Smooth muscle cell (in vitro differentiated cells): ENCODE measurements at regions not wholly inside any gene's neighbourhood (a gene's known extent, or its start where the extent isn't known, plus 50 kb on each side); places are given as distances from the start of the nearest gene placed in this dataset.

Source experiments
- DNase-seq: peaks from one replicate; lab custom pipeline; 2025; ENCODE audit not compliant: unreplicated experiment; lab: John Stamatoyannopoulos, UW
- H2AFZ ChIP-seq: fragments of 200-600 bp; sonication (generic); 2 replicates; pipeline ENCODE4 v1.6.0; 2016; ENCODE audit warnings: antibody characterized with exemption, low read depth, mild to moderate bottlenecking
- H3F3A ChIP-seq: fragments of 200-600 bp; sonication (generic); 2 replicates; pipeline ENCODE4 v1.6.0; 2017; ENCODE audit warnings: antibody characterized with exemption, low read depth
- H3K27ac ChIP-seq: fragments of 200-600 bp; sonication (generic); 2 replicates; pipeline ENCODE4 v1.5.1; 2016; ENCODE audit warnings: low read depth, mild to moderate bottlenecking
- H3K27me3 ChIP-seq: fragments of 200-600 bp; sonication (generic); 2 replicates; pipeline ENCODE4 v1.6.1; 2016; ENCODE audit warnings: low read depth, mild to moderate bottlenecking
- H3K36me3 ChIP-seq: fragments of 200-600 bp; sonication (generic); 2 replicates; pipeline ENCODE4 v1.5.1; 2016; ENCODE audit warnings: low read depth
- H3K4me1 ChIP-seq: fragments of 200-600 bp; sonication (generic); 2 replicates; pipeline ENCODE4 v1.5.1; 2016; ENCODE audit warnings: low read depth
- H3K4me2 ChIP-seq: fragments of 200-600 bp; sonication (generic); 2 replicates; pipeline ENCODE4 v1.6.0; 2016; ENCODE audit warnings: mild to moderate bottlenecking
- H3K4me3 ChIP-seq: fragments of 200-600 bp; sonication (generic); 2 replicates; pipeline ENCODE4 v1.5.1; 2016; ENCODE audit warnings: mild to moderate bottlenecking
- H3K79me2 ChIP-seq: fragments of 200-600 bp; sonication (generic); 2 replicates; pipeline ENCODE4 v1.6.0; 2016; ENCODE audit warnings: low read depth, mild to moderate bottlenecking
- H3K9ac ChIP-seq: fragments of 200-600 bp; sonication (generic); 2 replicates; pipeline ENCODE4 v1.6.0; 2016; ENCODE audit warnings: low read depth
- H3K9me3 ChIP-seq: fragments of 200-600 bp; sonication (generic); replicated peaks from 2 replicates; pipeline ENCODE4 v1.5.1; 2016; ENCODE audit warnings: low read depth
- H4K20me1 ChIP-seq: fragments of 200-600 bp; sonication (generic); 2 replicates; pipeline ENCODE4 v1.6.0; 2016; ENCODE audit warnings: low read depth
- WGBS: methylation state at CpG from one replicate; pipeline ENCODE4 v1.1.7; 2016; ENCODE audit warnings: low lambda C conversion rate; 5-methylcytosine and 5-hydroxymethylcytosine counted together
- TF ChIP-seq, protein P1 (sequence below): fragments of 200-600 bp; sonication (generic); IDR thresholded peaks from 2 replicates; pipeline ENCODE4 v1.5.1; 2017; ENCODE audit warnings: borderline replicate concordance, mild to moderate bottlenecking, antibody characterized with exemption; ENCODE audit not compliant: insufficient read depth, poor library complexity, severe bottlenecking

DNA sequence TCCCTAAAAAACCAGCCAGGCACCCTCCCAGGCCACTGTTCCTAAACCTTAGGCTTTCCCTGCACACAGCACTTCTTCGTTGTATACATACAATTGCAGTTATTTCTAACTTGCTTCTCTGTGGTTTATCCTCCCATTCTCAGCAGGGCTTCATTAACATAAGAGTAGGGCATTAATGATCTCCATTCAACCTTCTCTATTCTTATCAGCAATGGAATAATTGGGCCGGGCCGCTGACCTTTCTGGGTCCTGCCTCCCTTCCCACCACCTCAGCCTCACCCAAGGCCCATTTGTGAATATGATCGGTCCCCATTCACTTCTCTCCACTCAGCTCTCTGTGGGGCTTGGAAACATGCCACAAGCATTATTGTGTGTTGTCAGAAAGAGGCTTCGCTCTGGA is 184.2 kb downstream of the SUCLA2 start:
- WGBS, result 70% methylated on average over 5 of the region's 5 CpGs
- Histone ChIP-seq H3K9ac (no peak overlapping the region), H3K27ac (no peak overlapping the region), H3K4me3 (no peak overlapping the region), H3F3A (no peaks in the 10 kb centered on the region), H3K27me3 (no peaks in the 10 kb centered on the region), H2AFZ (no peak overlapping the region), H3K4me1 (peaks cover 12% of the 10 kb centered on the region), H4K20me1 (no peaks in the 10 kb centered on the region), H3K79me2 (no peaks in the 10 kb centered on the region), H3K4me2 (no peak overlapping the region), H3K36me3 (no peaks in the 10 kb centered on the region), H3K9me3 (no peaks in the 10 kb centered on the region)
- no peak for DNase-seq
- TF ChIP-seq, protein P1, sequence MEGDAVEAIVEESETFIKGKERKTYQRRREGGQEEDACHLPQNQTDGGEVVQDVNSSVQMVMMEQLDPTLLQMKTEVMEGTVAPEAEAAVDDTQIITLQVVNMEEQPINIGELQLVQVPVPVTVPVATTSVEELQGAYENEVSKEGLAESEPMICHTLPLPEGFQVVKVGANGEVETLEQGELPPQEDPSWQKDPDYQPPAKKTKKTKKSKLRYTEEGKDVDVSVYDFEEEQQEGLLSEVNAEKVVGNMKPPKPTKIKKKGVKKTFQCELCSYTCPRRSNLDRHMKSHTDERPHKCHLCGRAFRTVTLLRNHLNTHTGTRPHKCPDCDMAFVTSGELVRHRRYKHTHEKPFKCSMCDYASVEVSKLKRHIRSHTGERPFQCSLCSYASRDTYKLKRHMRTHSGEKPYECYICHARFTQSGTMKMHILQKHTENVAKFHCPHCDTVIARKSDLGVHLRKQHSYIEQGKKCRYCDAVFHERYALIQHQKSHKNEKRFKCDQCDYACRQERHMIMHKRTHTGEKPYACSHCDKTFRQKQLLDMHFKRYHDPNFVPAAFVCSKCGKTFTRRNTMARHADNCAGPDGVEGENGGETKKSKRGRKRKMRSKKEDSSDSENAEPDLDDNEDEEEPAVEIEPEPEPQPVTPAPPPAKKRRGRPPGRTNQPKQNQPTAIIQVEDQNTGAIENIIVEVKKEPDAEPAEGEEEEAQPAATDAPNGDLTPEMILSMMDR, result no peak

- DNase-seq, result no peak
- Histone ChIP-seq H3F3A (no peaks in the 10 kb centered on the region), H3K9me3 (no peaks in the 10 kb centered on the region), H2AFZ (no peak overlapping the region), H3K4me1 (peaks cover 12% of the 10 kb centered on the region), H3K4me2 (no peak overlapping the region), H3K4me3 (no peak overlapping the region), H3K36me3 (no peaks in the 10 kb centered on the region), H3K27ac (no peak overlapping the region), H3K27me3 (no peaks in the 10 kb centered on the region), H3K79me2 (no peaks in the 10 kb centered on the region), H3K9ac (no peak overlapping the region), H4K20me1 (no peaks in the 10 kb centered on the region)
- TF ChIP-seq, protein P1, result no peak
- WGBS, result 58% methylated on average over 1 of the region's 1 CpG
These were observed 187.4 kb downstream of the SUCLA2 start for GRCh38 chr13:47813718-47814117.

GRCh38 chr13:47809411-47809810 is 191.7 kb downstream of the SUCLA2 start:
- H3K9me3 ChIP-seq, result no peaks in the 10 kb centered on the region
- H3K4me1 ChIP-seq, result no peaks in the 10 kb centered on the region
- 71% methylated on average over 1 of the region's 1 CpG for WGBS
- H3K9ac ChIP-seq, result no peak overlapping the region
- TF ChIP-seq, protein P1, result no peak
- no peaks in the 10 kb centered on the region for H3K79me2 ChIP-seq
- no peak overlapping the region for H3K4me2 ChIP-seq
- no peaks in the 10 kb centered on the region for H3F3A ChIP-seq
- no peaks in the 10 kb centered on the region for H3K27me3 ChIP-seq
- H3K36me3 ChIP-seq, result no peaks in the 10 kb centered on the region
- no peak overlapping the region for H3K4me3 ChIP-seq
- no peak overlapping the region for H3K27ac ChIP-seq
- DNase-seq, result no peak
- no peak overlapping the region for H2AFZ ChIP-seq
- no peaks in the 10 kb centered on the region for H4K20me1 ChIP-seq

GRCh38 chr13:47803131-47803530 is 197.9 kb downstream of the SUCLA2 start:
- H3K4me2 ChIP-seq, result no peak overlapping the region
- H3K4me1 ChIP-seq, result no peaks in the 10 kb centered on the region
- H3K36me3 ChIP-seq, result no peaks in the 10 kb centered on the region
- H3K27me3 ChIP-seq, result no peaks in the 10 kb centered on the region
- no peak overlapping the region for H3K9ac ChIP-seq
- TF ChIP-seq, protein P1, result no peak
- H3K79me2 ChIP-seq, result no peaks in the 10 kb centered on the region
- no peak overlapping the region for H3K27ac ChIP-seq
- H3K9me3 ChIP-seq, result no peaks in the 10 kb centered on the region
- no peaks in the 10 kb centered on the region for H3F3A ChIP-seq
- no peak overlapping the region for H2AFZ ChIP-seq
- WGBS, result 56% methylated on average over 2 of the region's 2 CpGs
- H3K4me3 ChIP-seq, result no peak overlapping the region
- H4K20me1 ChIP-seq, result no peaks in the 10 kb centered on the region
- no peak for DNase-seq
